ENCODE measurements at regions not wholly inside any gene's neighbourhood (a gene's known extent, or its start where the extent isn't known, plus 50 kb on each side); places are given as distances from the start of the nearest gene placed in this dataset.

GRCh38 chr10:123587110-123587509, 79.0 kb upstream of the GPR26 start:
- Histone ChIP-seq H3K4me2 (ENCODE audit: insufficient read depth, low read length) (no peak overlapping the region), H3K9me3 (replicated peaks; ENCODE audit: control insufficient read depth, insufficient read depth, low read length) (no peaks in the 10 kb centered on the region), H3K9ac (replicated peaks; ENCODE audit: extremely low read depth, insufficient read depth, low read length) (no peak overlapping the region), H3K27ac (ENCODE audit: insufficient read depth, low read depth, low read length) (no peak overlapping the region), H3K4me3 (replicated peaks in 1 of 3; ENCODE audit: insufficient read depth in 1 of 3, low read depth in 1 of 3, low read length in 3 of 3) (no peak overlapping the region), H4K20me1 (replicated peaks; ENCODE audit: control insufficient read depth, extremely low read depth, insufficient read depth, low read length) (no peaks in the 10 kb centered on the region), H2AFZ (ENCODE audit: low read depth, low read length) (no peak overlapping the region), H3K36me3 (ENCODE audit: control insufficient read depth in 2 of 2, extremely low read depth in 1 of 2, insufficient read depth in 2 of 2, low read length in 2 of 2) (no peaks in the 10 kb centered on the region), H3K79me2 (ENCODE audit: control insufficient read depth, insufficient read depth, low read length) (no peaks in the 10 kb centered on the region), H3K9me1 (replicated peaks; ENCODE audit: control insufficient read depth, extremely low read depth, insufficient read depth, low read length) (no peaks in the 10 kb centered on the region), H3K27me3 (ENCODE audit: control insufficient read depth in 2 of 2, insufficient read depth in 2 of 2, low read length in 2 of 2) (peaks cover 0 to 1% of the 10 kb centered on the region in 2 experiments), H3K4me1 (ENCODE audit: control insufficient read depth, extremely low read depth, insufficient read depth, low read length) (no peaks in the 10 kb centered on the region)
- no peak for TF ChIP-seq POLR2AphosphoS5 (IDR thresholded peaks at IDR 0.05; ENCODE audit: insufficient read depth, low read depth, low read length)
- no peak for TF ChIP-seq GATA2 (IDR thresholded peaks at IDR 0.05; ENCODE audit: insufficient read depth, insufficient read length, low read depth, low read length)
- no peak for TF ChIP-seq JUN (IDR thresholded peaks at IDR 0.05; ENCODE audit: borderline replicate concordance, insufficient read depth, insufficient read length, low read depth)
- no peak for DNase-seq (ENCODE audit: low read depth, low spot score)
- BruUV-seq (replicated peaks): no TSS peak
- ChIA-PET CTCF (interaction anchor here (2.3 kb wide), 1 partner anchor 380 kb away, joined by 11 read pairs; no protein-coding TSS in a partner anchor), POLR2A (no interaction called here)
- intact Hi-C loops (cut with micrococcal nuclease) (no loop called here), dilution Hi-C loops (cut with MboI; ENCODE audit: extremely low pct_ligation_motif_present, low sequenced_read_pairs) (no loop called here)
- no peak for FAIRE-seq

- H4K20me1 ChIP-seq (replicated peaks; ENCODE audit: control insufficient read depth, extremely low read depth, insufficient read depth, low read length): no peaks in the 10 kb centered on the region
- dilution Hi-C loops (cut with MboI; ENCODE audit: extremely low pct_ligation_motif_present, low sequenced_read_pairs) (no loop called here), intact Hi-C loops (cut with micrococcal nuclease) (no loop called here)
- H3K27me3 ChIP-seq (ENCODE audit: control insufficient read depth in 2 of 2, insufficient read depth in 2 of 2, low read length in 2 of 2): peaks cover 0 to 1% of the 10 kb centered on the region in 2 experiments
- H3K36me3 ChIP-seq (ENCODE audit: control insufficient read depth in 2 of 2, extremely low read depth in 1 of 2, insufficient read depth in 2 of 2, low read length in 2 of 2): no peaks in the 10 kb centered on the region
- FAIRE-seq (no peak), DNase-seq (ENCODE audit: low read depth, low spot score) (no peak)
- H3K9me3 ChIP-seq (replicated peaks; ENCODE audit: control insufficient read depth, insufficient read depth, low read length): no peaks in the 10 kb centered on the region
- TF ChIP-seq POLR2A (IDR thresholded peaks at IDR 0.05; ENCODE audit: low read depth, low read length) (no peak), GATA2 (IDR thresholded peaks at IDR 0.05; ENCODE audit: insufficient read depth, insufficient read length, low read depth, low read length) (no peak), JUN (IDR thresholded peaks at IDR 0.05; ENCODE audit: borderline replicate concordance, insufficient read depth, insufficient read length, low read depth) (no peak), MAX (IDR thresholded peaks at IDR 0.05; ENCODE audit: insufficient read depth, insufficient read length) (no peak), POLR2AphosphoS5 (IDR thresholded peaks at IDR 0.05; ENCODE audit: insufficient read depth, low read depth, low read length) (no peak)
- POLR2A ChIA-PET: no interaction called here
- H3K27ac ChIP-seq (ENCODE audit: insufficient read depth, low read depth, low read length): no peak overlapping the region
- no TSS peak for BruUV-seq (replicated peaks)
- no peaks in the 10 kb centered on the region for H3K4me1 ChIP-seq (ENCODE audit: control insufficient read depth, extremely low read depth, insufficient read depth, low read length)
- no peak overlapping the region for H3K4me3 ChIP-seq (replicated peaks in 1 of 3; ENCODE audit: insufficient read depth in 1 of 3, low read depth in 1 of 3, low read length in 3 of 3)
- CTCF ChIA-PET: interaction anchor here (1.2 to 2.3 kb wide), 2 partner anchors 378 to 815 kb away, joined by 3 to 11 read pairs; no protein-coding TSS in a partner anchor
- H2AFZ ChIP-seq (ENCODE audit: low read depth, low read length): no peak overlapping the region
- H3K4me2 ChIP-seq (ENCODE audit: insufficient read depth, low read length): no peak overlapping the region
- no peaks in the 10 kb centered on the region for H3K9me1 ChIP-seq (replicated peaks; ENCODE audit: control insufficient read depth, extremely low read depth, insufficient read depth, low read length)
- no peaks in the 10 kb centered on the region for H3K79me2 ChIP-seq (ENCODE audit: control insufficient read depth, insufficient read depth, low read length)
- no peak overlapping the region for H3K9ac ChIP-seq (replicated peaks; ENCODE audit: extremely low read depth, insufficient read depth, low read length)
Measured at GRCh38 chr10:123588386-123588914, 77.7 kb upstream of the GPR26 start.
